HG03103 (cell line): ENCODE measurements at regions not wholly inside any gene's neighbourhood (a gene's known extent, or its start where the extent isn't known, plus 50 kb on each side); places are given as distances from the start of the nearest gene placed in this dataset.

Experiments used
- ATAC-seq: cut with Tn5 transposase; IDR thresholded peaks from one replicate; pipeline ENCODE4 v1.9.1; 2021; ENCODE audit warnings: low read depth; ENCODE audit not compliant: unreplicated experiment

- no peak for ATAC-seq
These were observed 193.6 kb downstream of the RAP2A start for GRCh38 chr13:97627566-97627965.

GRCh38 chr13:97629601-97630272 lies 195.8 kb downstream of the RAP2A start:
- no peak for ATAC-seq

GRCh38 chr13:97630725-97631124 lies 196.8 kb downstream of the RAP2A start:
- ATAC-seq: no peak

GRCh38 chr13:97631158-97631557 lies 197.2 kb downstream of the RAP2A start:
- ATAC-seq: peak; percentile 81

- no peak for ATAC-seq
These were observed 205.3 kb downstream of the RAP2A start for GRCh38 chr13:97639236-97639635.

GRCh38 chr13:97640268-97640667 lies 206.3 kb downstream of the RAP2A start:
- ATAC-seq: no peak

GRCh38 chr13:97648171-97648880 lies 214.4 kb downstream of the RAP2A start:
- no peak for ATAC-seq

- no peak for ATAC-seq
These were observed 214.9 kb downstream of the RAP2A start for GRCh38 chr13:97648881-97649224.

- ATAC-seq: no peak
These were observed 219.6 kb downstream of the RAP2A start for GRCh38 chr13:97653443-97654140.

- ATAC-seq: no peak
These were observed 220.3 kb downstream of the RAP2A start for GRCh38 chr13:97654236-97654635.

- no peak for ATAC-seq
These were observed 224.6 kb downstream of the RAP2A start for GRCh38 chr13:97658556-97658955.

GRCh38 chr13:97659602-97660001 lies 225.6 kb downstream of the RAP2A start:
- no peak for ATAC-seq

- no peak for ATAC-seq
These were observed 226.8 kb downstream of the RAP2A start for GRCh38 chr13:97660594-97661260.

GRCh38 chr13:97686594-97686993 lies 252.6 kb downstream of the RAP2A start:
- no peak for ATAC-seq

- no peak for ATAC-seq
These were observed 258.7 kb downstream of the RAP2A start for GRCh38 chr13:97692628-97693027.

GRCh38 chr13:97695684-97696083 lies 257.8 kb upstream of the IPO5 start:
- no peak for ATAC-seq

- no peak for ATAC-seq
These were observed 256.6 kb upstream of the IPO5 start for GRCh38 chr13:97696921-97697320.

- ATAC-seq: no peak
These were observed 253.1 kb upstream of the IPO5 start for GRCh38 chr13:97700306-97700848.

- ATAC-seq: no peak
These were observed 250.9 kb upstream of the IPO5 start for GRCh38 chr13:97702614-97703013.

- no peak for ATAC-seq
These were observed 242.7 kb upstream of the IPO5 start for GRCh38 chr13:97710797-97711196.

GRCh38 chr13:97712770-97713169 lies 240.7 kb upstream of the IPO5 start:
- no peak for ATAC-seq
